GM18507 (cell line): ENCODE measurements at regions not wholly inside any gene's neighbourhood (a gene's known extent, or its start where the extent isn't known, plus 50 kb on each side); places are given as distances from the start of the nearest gene placed in this dataset.
A peak's percentile ranks its signal among the peaks of the same experiment; 100 is the strongest.

ENCODE experiments used
- DNase-seq: peaks from one replicate; pipeline ENCODE4 v3.0.0; 2011; ENCODE audit warnings: low read depth; ENCODE audit not compliant: insufficient read length; ENCODE audit errors: extremely low spot score
- FAIRE-seq: peaks from 2 replicates; lab custom pipeline; 2011; peaks lifted over from hg19 to GRCh38; lab: Jason Lieb, UNC

- FAIRE-seq (no peak), DNase-seq (no peak)
Observed at GRCh38 chr4:24422644-24423043, 161.7 kb downstream of the DHX15 start.

DNA sequence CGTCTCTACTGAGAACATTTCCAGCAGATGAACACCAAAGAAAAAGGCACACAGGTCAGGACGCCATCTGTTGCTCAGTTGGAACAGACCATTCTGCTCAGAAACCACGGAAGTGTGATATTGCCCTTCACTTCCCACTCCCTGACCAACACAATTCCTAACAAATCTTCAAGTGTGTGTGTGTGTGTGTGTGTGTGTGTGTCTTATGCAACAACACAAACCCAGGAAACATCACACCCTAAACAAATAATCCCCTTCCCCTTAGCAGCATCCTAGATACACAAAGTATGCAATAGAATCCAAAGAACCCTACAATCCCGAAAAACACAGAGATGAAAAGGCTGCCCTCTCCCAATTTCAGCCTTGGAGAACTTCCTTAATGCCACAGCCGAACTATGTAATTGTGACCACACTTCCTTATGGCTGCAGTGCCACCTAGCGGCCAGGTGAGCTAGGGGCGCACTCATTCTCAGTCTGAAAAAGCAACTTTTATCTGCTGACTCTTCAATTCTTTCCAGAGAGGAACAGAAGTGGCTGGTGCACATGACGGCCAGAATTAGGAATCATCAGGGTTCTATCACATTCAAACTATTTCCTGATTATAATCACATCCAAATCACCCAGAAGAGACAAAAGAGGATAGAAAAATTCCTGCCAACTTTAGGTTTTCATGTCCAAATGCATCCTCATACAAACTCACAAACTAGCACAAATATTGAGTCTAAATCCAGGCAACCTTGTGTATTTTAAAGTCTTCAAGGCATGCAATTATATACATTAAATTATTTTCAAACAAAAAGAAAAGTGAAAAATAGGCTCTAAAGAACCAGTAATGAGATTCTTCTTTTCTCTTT lies 164.9 kb downstream of the DHX15 start:
- FAIRE-seq (peak; percentile 84), DNase-seq (peak; percentile 43)

DNA sequence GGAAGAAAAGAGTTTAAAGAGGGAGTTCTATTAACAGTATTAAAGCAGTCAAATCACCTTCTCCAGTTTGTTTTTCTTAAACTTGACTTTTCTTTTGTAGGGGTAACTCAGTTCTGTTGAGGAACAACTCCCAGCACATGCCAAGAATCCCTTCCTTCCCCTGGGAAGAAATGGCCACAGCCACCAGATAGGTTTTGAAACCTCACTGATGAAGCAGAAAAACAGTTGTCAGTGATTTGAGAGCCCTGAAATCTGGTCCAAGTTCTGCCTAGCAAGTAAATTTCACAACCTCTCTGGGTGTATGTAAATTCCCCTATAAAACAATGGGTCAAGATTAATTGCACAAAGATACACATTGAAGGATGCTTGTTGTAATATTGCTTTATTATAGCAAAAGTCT lies 167.1 kb downstream of the DHX15 start:
- FAIRE-seq (no peak), DNase-seq (no peak)

DNA sequence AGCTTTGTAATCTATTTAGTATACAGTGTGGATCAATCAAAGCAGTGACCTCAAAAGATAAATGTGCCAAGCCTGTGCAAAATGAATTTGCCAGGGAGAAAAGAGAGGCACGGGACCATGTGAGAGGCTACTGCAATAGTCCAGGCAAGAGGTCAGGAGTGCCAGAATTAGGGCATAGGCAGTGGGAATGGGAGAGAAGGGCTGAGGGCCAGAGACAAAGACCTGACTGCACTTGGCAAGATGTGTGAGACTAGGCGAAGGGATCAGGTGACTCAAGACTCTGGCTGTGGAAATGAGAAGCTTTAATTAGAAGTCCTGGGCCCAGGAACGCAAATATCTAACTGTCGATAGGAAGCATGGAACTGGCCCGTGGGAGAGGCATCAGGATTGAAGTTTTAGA lies 168.1 kb downstream of the DHX15 start:
- FAIRE-seq: no peak
- DNase-seq: no peak

- no peak for DNase-seq
- FAIRE-seq: no peak
Observed at GRCh38 chr4:24413311-24413784, 171.0 kb downstream of the DHX15 start.

DNA sequence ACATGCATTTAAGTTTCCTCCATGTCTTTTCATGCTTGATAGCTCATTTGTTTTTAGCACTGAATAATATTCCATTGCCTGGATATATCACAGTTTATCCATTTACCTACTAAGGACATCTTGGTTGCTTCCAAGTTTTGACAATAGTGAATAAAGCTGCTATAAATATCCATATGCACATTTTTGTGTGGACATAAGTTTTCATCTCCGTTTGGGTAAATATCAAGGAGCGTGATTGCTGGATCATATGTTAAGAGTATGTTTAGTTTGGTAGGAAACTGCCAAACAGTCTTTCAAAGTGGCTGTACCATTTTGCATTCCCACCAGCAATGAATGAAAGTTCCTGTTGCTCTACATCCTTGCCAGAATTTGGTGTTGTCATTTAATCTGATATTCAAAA lies 172.5 kb downstream of the DHX15 start:
- DNase-seq: no peak
- no peak for FAIRE-seq

- FAIRE-seq: no peak
- no peak for DNase-seq
Observed at GRCh38 chr4:24411299-24411698, 173.1 kb downstream of the DHX15 start.

GRCh38 chr4:24408640-24409039 lies 175.7 kb downstream of the DHX15 start:
- FAIRE-seq (no peak), DNase-seq (no peak)

- FAIRE-seq (no peak), DNase-seq (no peak)
Observed at GRCh38 chr4:24405926-24406325, 178.4 kb downstream of the DHX15 start.

- FAIRE-seq: no peak
- no peak for DNase-seq
Observed at GRCh38 chr4:24405341-24405740, 179.0 kb downstream of the DHX15 start.

DNA sequence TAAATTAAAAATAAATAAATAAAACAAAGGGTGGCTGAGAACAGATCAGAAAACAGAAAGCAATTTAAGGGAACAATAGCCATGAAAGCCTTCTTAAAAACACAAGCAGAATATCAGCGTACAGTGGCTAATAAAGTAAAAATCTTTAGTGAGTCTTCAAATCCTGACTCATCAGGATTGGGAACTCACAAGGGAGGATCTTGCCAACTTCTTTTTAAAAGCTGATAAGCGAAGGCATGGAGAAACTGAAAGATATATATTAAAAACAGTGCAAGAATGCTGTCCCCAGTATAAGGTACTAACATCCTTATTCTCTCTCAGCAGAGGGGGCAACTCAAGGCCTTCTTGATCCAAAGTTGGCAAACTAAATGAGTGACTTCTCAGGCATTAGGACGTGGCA lies 180.1 kb downstream of the DHX15 start:
- no peak for DNase-seq
- FAIRE-seq: no peak

DNA sequence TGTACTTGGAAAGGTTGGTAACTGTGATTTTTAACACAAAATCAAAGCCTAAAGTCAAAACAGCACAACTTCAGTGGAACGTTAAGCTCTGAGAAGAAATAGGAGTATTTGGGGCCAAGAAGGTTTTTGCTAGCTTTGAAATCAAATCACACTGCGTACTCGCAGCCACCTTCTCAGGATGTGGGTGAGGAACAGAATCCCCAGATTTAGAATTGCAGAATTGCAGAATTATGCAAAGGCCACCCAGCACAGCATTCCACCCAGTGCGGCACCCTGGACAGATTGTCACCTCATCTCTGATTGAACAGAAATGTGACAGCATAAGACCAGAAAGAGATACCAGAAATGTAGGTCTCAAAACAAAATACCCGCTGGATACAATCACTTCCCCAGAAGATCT lies 181.1 kb downstream of the DHX15 start:
- DNase-seq (no peak), FAIRE-seq (no peak)

GRCh38 chr4:24400537-24400936 lies 183.8 kb downstream of the DHX15 start:
- no peak for DNase-seq
- FAIRE-seq: no peak

- FAIRE-seq (no peak), DNase-seq (no peak)
Observed at GRCh38 chr4:24396988-24397387, 187.4 kb downstream of the DHX15 start.

- no peak for FAIRE-seq
- DNase-seq: no peak
Observed at GRCh38 chr4:24395937-24396336, 188.4 kb downstream of the DHX15 start.

DNA sequence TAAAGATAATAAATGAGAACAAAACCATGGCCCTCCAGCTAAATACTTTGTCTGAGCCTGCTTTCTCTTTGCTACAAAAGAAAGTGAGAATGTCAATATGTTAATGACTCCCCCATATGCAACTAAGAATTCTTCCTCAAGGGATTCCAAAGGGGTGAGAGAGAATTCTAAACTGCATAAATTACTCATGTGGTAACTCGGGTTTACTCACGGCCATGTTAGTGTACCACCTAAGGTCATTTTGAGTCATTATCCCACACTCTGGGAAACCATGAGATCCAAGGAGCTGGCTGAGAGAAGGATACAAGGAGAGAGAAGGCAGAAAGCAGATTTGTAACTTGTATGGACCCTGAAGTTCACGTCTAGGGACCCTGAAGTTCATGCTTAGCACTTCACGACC lies 190.3 kb downstream of the DHX15 start:
- DNase-seq (no peak), FAIRE-seq (no peak)

DNA sequence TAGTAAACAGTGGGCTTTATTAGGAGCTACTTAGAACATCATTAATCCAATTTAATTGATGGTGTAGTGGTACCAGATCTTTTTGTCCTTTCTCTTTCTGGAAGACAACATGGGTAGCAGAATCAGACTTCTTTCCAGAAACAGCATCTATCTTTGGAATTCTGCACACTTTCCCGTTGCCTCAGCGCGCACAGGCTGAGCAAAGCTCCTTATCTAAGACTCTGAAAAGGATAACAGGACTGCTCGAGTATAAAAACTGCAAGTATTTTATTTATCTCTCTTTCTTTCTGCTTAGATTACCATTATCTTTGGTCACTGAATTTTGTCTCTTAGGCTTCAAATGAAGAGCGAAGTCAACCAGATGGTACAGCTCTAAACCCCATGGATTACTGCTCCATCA lies 191.7 kb downstream of the DHX15 start:
- DNase-seq (no peak), FAIRE-seq (no peak)

GRCh38 chr4:24382381-24382780 lies 202.0 kb downstream of the DHX15 start:
- DNase-seq: no peak
- FAIRE-seq: no peak

DNA sequence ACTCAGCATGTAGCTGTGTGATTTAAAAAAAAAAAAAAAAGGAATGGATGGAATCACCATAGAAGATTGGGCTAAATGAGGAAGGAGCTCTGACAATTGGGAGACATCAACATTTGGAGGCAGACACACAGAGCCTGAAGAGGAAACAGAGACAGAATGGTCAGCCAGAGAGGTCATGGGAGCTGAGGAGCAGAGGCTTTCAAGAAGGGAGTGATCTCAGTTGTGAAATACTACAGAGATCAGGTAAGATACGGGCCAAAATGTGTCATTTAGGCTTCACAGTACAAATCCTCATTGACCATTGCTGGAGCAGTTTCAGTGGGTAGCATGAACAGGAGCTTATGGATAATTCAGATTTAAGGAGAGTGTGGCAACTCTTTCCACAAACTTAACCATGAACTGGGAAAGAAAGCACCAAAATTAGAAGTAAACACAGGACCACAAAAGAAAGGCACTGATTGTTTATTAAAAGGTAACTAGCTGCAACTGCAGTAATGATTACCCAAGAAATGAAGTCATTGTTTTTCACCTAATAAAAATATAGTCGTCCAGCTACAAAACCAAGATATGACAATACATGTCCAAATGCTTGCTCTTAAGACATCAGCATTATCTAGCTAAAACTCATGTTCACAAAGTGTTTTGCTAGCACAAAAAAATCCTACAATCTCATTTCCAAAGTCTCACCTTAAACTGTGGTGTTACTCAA lies 203.2 kb downstream of the DHX15 start:
- no peak for DNase-seq
- no peak for FAIRE-seq

GRCh38 chr4:24373704-24374103 lies 210.7 kb downstream of the DHX15 start:
- FAIRE-seq (no peak), DNase-seq (no peak)

DNA sequence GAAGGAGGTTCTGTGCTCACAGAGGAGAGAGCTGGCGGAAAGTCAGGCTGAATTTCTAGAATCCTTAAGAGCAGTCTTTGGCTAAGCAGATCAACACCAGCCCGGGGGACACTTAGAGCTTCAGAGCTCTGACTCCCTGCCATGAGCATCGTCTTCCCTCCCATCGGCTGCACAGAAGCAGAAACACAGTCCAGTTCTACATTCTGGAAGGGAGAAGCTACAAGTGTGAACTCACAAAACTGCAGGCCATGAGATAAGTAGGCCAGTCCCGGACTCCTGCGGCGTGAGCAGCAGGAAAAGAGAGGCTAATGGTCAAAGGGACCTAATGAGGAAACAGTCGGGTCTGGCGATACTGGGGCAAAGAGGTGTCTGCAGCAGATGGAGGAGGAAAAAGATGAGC lies 211.5 kb downstream of the DHX15 start:
- DNase-seq: no peak
- no peak for FAIRE-seq
